ENCODE measurements at regions not wholly inside any gene's neighbourhood (a gene's known extent, or its start where the extent isn't known, plus 50 kb on each side); places are given as distances from the start of the nearest gene placed in this dataset.

GRCh38 chr10:2950546-2950945, 116.8 kb upstream of the PFKP start:
- H3K4me3 ChIP-seq (ENCODE audit: insufficient read length, low read depth) = no peak overlapping the region
- TF ChIP-seq ZNF274 (IDR thresholded peaks at IDR 0.05; ENCODE audit: low read depth, low read length) (no peak), YY1 (IDR thresholded peaks at IDR 0.05; ENCODE audit: insufficient read depth, insufficient read length) (no peak), SUZ12 (IDR thresholded peaks at IDR 0.05; ENCODE audit: extremely low read depth, insufficient read depth, insufficient read length) (no peak)

DNA sequence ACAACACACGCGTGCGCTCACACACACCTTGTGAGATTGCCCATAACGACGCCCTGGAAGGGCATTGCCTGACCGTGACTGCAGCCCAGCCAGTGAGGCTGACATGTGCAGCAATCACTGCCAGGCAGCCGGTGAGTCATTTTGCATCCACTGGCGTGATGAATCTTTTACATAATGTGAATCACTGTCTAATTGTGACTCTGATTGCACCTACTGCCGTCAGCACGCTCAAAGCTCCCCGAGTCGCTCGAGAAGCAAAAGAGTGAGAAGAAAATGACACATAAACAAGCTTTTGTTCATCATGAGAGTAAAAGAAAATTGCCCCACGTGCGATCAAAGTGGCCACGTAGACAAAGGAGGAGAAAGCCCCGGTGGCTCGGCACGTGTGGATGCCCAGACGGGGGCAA, 117.4 kb upstream of the PFKP start:
- Histone ChIP-seq H3K36me3 (ENCODE audit: insufficient read depth, insufficient read length, low read length) (no peaks in the 10 kb centered on the region), H3K9me3 (ENCODE audit: insufficient read depth, low read length) (no peaks in the 10 kb centered on the region), H3K9ac (ENCODE audit: insufficient read length, low read depth) (no peak overlapping the region), H3K4me3 (ENCODE audit: insufficient read length, low read depth) (no peak overlapping the region), H3K27me3 (ENCODE audit: insufficient read depth, insufficient read length) (no peaks in the 10 kb centered on the region), H3K4me1 (ENCODE audit: insufficient read depth, insufficient read length) (no peaks in the 10 kb centered on the region)
- DNase-seq (ENCODE audit: low read depth, low spot score) = no peak
- no peak for TF ChIP-seq YY1 (IDR thresholded peaks at IDR 0.05; ENCODE audit: insufficient read depth, insufficient read length)
- TF ChIP-seq ZNF274 (IDR thresholded peaks at IDR 0.05; ENCODE audit: low read depth, low read length) = no peak
- no peak for TF ChIP-seq SUZ12 (IDR thresholded peaks at IDR 0.05; ENCODE audit: extremely low read depth, insufficient read depth, insufficient read length)

More at GRCh38 chr10:2950546-2950945, 116.8 kb upstream of the PFKP start:
- no peak for DNase-seq (ENCODE audit: low read depth, low spot score)
- Histone ChIP-seq H3K36me3 (ENCODE audit: insufficient read depth, insufficient read length, low read length) (no peaks in the 10 kb centered on the region), H3K4me1 (ENCODE audit: insufficient read depth, insufficient read length) (no peaks in the 10 kb centered on the region), H3K9me3 (ENCODE audit: insufficient read depth, low read length) (no peaks in the 10 kb centered on the region), H3K9ac (ENCODE audit: insufficient read length, low read depth) (no peak overlapping the region), H3K27me3 (ENCODE audit: insufficient read depth, insufficient read length) (no peaks in the 10 kb centered on the region)

- DNase-seq (ENCODE audit: low read depth, low spot score) = no peak
- H3K4me3 ChIP-seq (ENCODE audit: insufficient read length, low read depth) = no peak overlapping the region
Measured at GRCh38 chr10:2949221-2949947, 118.0 kb upstream of the PFKP start.

GRCh38 chr10:2948127-2948854, 119.1 kb upstream of the PFKP start:
- no peaks in the 10 kb centered on the region for H3K27me3 ChIP-seq (ENCODE audit: insufficient read depth, insufficient read length)
- no peaks in the 10 kb centered on the region for H3K9me3 ChIP-seq (ENCODE audit: insufficient read depth, low read length)
- no peak for TF ChIP-seq YY1 (IDR thresholded peaks at IDR 0.05; ENCODE audit: insufficient read depth, insufficient read length)
- TF ChIP-seq ZNF274 (IDR thresholded peaks at IDR 0.05; ENCODE audit: low read depth, low read length) = no peak
- TF ChIP-seq SUZ12 (IDR thresholded peaks at IDR 0.05; ENCODE audit: extremely low read depth, insufficient read depth, insufficient read length) = no peak
- H3K4me1 ChIP-seq (ENCODE audit: insufficient read depth, insufficient read length) = no peaks in the 10 kb centered on the region
- H3K36me3 ChIP-seq (ENCODE audit: insufficient read depth, insufficient read length, low read length) = no peaks in the 10 kb centered on the region
- DNase-seq (ENCODE audit: low read depth, low spot score) = no peak
- H3K4me3 ChIP-seq (ENCODE audit: insufficient read length, low read depth) = no peak overlapping the region
- H3K9ac ChIP-seq (ENCODE audit: insufficient read length, low read depth) = no peak overlapping the region

More at GRCh38 chr10:2949221-2949947, 118.0 kb upstream of the PFKP start:
- Histone ChIP-seq H3K27me3 (ENCODE audit: insufficient read depth, insufficient read length) (no peaks in the 10 kb centered on the region), H3K36me3 (ENCODE audit: insufficient read depth, insufficient read length, low read length) (no peaks in the 10 kb centered on the region), H3K9me3 (ENCODE audit: insufficient read depth, low read length) (no peaks in the 10 kb centered on the region), H3K4me1 (ENCODE audit: insufficient read depth, insufficient read length) (no peaks in the 10 kb centered on the region), H3K9ac (ENCODE audit: insufficient read length, low read depth) (no peak overlapping the region)
- no peak for TF ChIP-seq YY1 (IDR thresholded peaks at IDR 0.05; ENCODE audit: insufficient read depth, insufficient read length)
- no peak for TF ChIP-seq SUZ12 (IDR thresholded peaks at IDR 0.05; ENCODE audit: extremely low read depth, insufficient read depth, insufficient read length)
- no peak for TF ChIP-seq ZNF274 (IDR thresholded peaks at IDR 0.05; ENCODE audit: low read depth, low read length)

DNA sequence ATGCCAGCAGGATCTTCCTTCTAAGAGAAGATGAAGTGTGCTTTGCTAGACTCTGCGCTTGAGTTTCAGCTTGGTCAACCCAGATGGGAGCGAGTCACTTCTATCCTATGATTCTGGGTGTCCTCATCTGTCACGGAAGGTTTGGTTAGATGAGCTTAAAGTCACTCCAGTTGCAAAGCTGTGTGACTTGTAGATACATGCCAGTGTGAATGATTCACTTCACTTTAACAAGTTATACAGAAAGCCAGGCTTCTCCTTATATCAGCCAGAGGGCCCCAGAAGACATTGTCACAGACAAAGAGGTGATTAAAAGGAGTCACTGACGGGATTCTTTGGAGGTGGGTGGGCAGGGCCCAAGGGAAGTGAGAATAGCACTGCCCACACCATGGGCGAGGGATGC, 122.6 kb upstream of the PFKP start:
- H3K4me1 ChIP-seq (ENCODE audit: insufficient read depth, insufficient read length) = no peaks in the 10 kb centered on the region
- H3K36me3 ChIP-seq (ENCODE audit: insufficient read depth, insufficient read length, low read length) = no peaks in the 10 kb centered on the region
- H3K9me3 ChIP-seq (ENCODE audit: insufficient read depth, low read length) = no peaks in the 10 kb centered on the region
- TF ChIP-seq YY1 (IDR thresholded peaks at IDR 0.05; ENCODE audit: insufficient read depth, insufficient read length) (no peak), ZNF274 (IDR thresholded peaks at IDR 0.05; ENCODE audit: low read depth, low read length) (no peak), SUZ12 (IDR thresholded peaks at IDR 0.05; ENCODE audit: extremely low read depth, insufficient read depth, insufficient read length) (no peak)
- DNase-seq (ENCODE audit: low read depth, low spot score) = no peak
- H3K9ac ChIP-seq (ENCODE audit: insufficient read length, low read depth) = no peak overlapping the region
- no peaks in the 10 kb centered on the region for H3K27me3 ChIP-seq (ENCODE audit: insufficient read depth, insufficient read length)
- H3K4me3 ChIP-seq (ENCODE audit: insufficient read length, low read depth) = no peak overlapping the region

- H3K27me3 ChIP-seq (ENCODE audit: insufficient read depth, insufficient read length) = no peaks in the 10 kb centered on the region
- DNase-seq (ENCODE audit: low read depth, low spot score) = no peak
- H3K36me3 ChIP-seq (ENCODE audit: insufficient read depth, insufficient read length, low read length) = no peaks in the 10 kb centered on the region
Measured at GRCh38 chr10:2943932-2944614, 123.3 kb upstream of the PFKP start.

DNA sequence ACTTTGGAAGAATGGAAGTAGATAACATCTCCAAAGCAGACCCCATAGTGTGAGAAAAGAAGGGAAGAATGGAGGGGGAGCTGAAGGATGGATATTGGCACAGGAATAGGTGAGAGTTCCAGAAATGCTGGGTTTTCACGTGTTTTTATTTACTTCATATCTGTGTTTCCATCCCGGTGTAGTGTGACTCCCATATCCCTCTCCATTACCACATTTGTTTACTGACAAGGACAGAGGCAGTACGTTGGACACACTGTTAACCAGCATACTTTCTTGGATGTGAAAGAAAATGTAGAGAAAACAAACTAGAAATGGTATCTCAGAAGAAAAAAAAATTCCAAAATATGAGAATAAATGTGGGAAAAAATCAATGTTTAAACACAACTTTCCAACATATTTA, 124.4 kb upstream of the PFKP start:
- no peak for DNase-seq (ENCODE audit: low read depth, low spot score)
- Histone ChIP-seq H3K9ac (ENCODE audit: insufficient read length, low read depth) (no peak overlapping the region), H3K4me3 (ENCODE audit: insufficient read length, low read depth) (no peak overlapping the region), H3K36me3 (ENCODE audit: insufficient read depth, insufficient read length, low read length) (no peaks in the 10 kb centered on the region), H3K4me1 (ENCODE audit: insufficient read depth, insufficient read length) (no peaks in the 10 kb centered on the region), H3K9me3 (ENCODE audit: insufficient read depth, low read length) (no peaks in the 10 kb centered on the region), H3K27me3 (ENCODE audit: insufficient read depth, insufficient read length) (no peaks in the 10 kb centered on the region)
- TF ChIP-seq SUZ12 (IDR thresholded peaks at IDR 0.05; ENCODE audit: extremely low read depth, insufficient read depth, insufficient read length) = no peak
- TF ChIP-seq YY1 (IDR thresholded peaks at IDR 0.05; ENCODE audit: insufficient read depth, insufficient read length) = no peak
- TF ChIP-seq ZNF274 (IDR thresholded peaks at IDR 0.05; ENCODE audit: low read depth, low read length) = no peak

More at GRCh38 chr10:2943932-2944614, 123.3 kb upstream of the PFKP start:
- TF ChIP-seq SUZ12 (IDR thresholded peaks at IDR 0.05; ENCODE audit: extremely low read depth, insufficient read depth, insufficient read length) = no peak
- no peak for TF ChIP-seq ZNF274 (IDR thresholded peaks at IDR 0.05; ENCODE audit: low read depth, low read length)
- TF ChIP-seq YY1 (IDR thresholded peaks at IDR 0.05; ENCODE audit: insufficient read depth, insufficient read length) = no peak
- no peak overlapping the region for H3K4me3 ChIP-seq (ENCODE audit: insufficient read length, low read depth)
- no peaks in the 10 kb centered on the region for H3K9me3 ChIP-seq (ENCODE audit: insufficient read depth, low read length)
- H3K9ac ChIP-seq (ENCODE audit: insufficient read length, low read depth) = no peak overlapping the region
- H3K4me1 ChIP-seq (ENCODE audit: insufficient read depth, insufficient read length) = no peaks in the 10 kb centered on the region

Measured in NT2/D1 (cell line).